ENCODE measurements at regions not wholly inside any gene's neighbourhood (a gene's known extent, or its start where the extent isn't known, plus 50 kb on each side); places are given as distances from the start of the nearest gene placed in this dataset.

DNA sequence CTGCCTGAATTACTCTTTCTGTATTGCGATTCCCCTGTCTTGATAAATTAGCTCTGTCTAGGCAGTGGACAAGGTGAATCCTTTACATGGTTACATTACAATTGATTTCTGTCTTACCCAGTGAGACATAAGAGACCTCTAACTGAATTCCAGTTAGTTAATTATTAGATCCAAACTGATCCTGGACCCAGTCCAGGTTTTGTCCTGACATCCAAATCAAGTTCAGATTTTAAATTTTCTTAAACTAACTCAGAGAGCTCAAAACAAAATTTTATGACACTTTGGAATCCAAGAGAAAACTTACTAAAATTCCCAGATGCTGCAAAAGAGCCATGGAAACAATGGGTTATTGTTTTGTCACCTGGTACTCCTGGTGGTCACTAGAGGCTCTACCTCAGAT is 2166.6 kb downstream of the TP53TG3F start:
- TF ChIP-seq, protein P1, sequence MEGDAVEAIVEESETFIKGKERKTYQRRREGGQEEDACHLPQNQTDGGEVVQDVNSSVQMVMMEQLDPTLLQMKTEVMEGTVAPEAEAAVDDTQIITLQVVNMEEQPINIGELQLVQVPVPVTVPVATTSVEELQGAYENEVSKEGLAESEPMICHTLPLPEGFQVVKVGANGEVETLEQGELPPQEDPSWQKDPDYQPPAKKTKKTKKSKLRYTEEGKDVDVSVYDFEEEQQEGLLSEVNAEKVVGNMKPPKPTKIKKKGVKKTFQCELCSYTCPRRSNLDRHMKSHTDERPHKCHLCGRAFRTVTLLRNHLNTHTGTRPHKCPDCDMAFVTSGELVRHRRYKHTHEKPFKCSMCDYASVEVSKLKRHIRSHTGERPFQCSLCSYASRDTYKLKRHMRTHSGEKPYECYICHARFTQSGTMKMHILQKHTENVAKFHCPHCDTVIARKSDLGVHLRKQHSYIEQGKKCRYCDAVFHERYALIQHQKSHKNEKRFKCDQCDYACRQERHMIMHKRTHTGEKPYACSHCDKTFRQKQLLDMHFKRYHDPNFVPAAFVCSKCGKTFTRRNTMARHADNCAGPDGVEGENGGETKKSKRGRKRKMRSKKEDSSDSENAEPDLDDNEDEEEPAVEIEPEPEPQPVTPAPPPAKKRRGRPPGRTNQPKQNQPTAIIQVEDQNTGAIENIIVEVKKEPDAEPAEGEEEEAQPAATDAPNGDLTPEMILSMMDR (IDR thresholded peaks at IDR 0.05; ENCODE audit: low read depth, low read length, missing control alignments): no peak
- no peak for DNase-seq (ENCODE audit: low read depth)
- H3K4me3 ChIP-seq (ENCODE audit: low read depth, low read length): no peak overlapping the region

DNA sequence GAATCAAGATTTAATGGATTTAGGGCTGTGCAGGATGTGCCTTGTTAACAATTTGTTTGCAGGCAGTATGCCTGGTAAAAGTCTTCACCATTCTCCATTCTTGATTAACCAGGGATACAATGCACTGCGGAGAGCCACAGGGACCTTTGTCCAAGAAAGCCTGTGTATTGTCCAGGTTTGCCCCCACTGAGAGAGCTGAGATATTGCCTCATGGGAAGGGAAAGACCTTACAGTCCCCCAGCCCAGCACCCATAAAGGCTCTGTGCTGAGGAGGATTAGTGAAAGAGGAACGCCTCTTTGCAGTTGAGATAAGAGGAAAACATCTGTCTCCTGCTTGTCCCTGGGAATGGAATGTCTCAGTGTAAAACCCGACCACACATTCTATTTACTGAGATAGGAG is 2169.6 kb downstream of the TP53TG3F start:
- TF ChIP-seq, protein P1 (IDR thresholded peaks at IDR 0.05; ENCODE audit: low read depth, low read length, missing control alignments): no peak
- H3K4me3 ChIP-seq (ENCODE audit: low read depth, low read length): no peak overlapping the region
- no peak for DNase-seq (ENCODE audit: low read depth)

DNA sequence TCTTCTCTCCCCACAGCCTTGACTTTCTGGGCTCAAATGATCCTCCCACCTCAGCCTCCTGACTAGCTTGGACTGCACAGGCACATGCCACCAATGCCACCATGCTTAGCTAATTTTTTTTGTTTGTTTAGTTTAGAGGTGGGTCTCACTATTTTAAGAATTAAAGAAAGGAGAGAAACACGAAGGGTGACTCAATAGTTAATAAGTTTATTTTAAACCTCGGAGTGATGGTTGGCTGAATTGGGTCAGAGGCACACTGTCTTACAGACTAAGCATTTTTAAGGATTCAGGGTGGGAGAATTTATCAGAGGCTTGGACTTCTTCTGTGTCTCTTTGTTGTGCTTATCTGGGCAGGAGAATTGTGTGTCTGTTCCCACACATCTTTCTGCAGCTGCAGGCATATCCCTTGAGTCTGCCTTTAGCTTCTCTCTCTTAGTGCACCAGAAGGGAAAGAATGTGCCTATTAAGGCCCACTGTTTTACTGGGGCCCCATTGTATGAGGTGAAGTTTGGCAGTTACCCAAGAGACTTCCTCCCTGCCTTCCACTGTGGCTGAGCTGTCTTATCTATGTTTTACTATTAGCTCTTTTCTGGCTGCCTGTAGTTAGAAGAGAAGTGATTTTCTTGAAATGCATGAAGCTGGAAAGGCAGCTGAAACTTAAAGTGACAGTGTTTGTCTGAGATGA is 2172.0 kb downstream of the TP53TG3F start:
- H3K4me3 ChIP-seq (ENCODE audit: low read depth, low read length): no peak overlapping the region
- no peak for DNase-seq (ENCODE audit: low read depth)
- TF ChIP-seq, protein P1 (IDR thresholded peaks at IDR 0.05; ENCODE audit: low read depth, low read length, missing control alignments): no peak

DNA sequence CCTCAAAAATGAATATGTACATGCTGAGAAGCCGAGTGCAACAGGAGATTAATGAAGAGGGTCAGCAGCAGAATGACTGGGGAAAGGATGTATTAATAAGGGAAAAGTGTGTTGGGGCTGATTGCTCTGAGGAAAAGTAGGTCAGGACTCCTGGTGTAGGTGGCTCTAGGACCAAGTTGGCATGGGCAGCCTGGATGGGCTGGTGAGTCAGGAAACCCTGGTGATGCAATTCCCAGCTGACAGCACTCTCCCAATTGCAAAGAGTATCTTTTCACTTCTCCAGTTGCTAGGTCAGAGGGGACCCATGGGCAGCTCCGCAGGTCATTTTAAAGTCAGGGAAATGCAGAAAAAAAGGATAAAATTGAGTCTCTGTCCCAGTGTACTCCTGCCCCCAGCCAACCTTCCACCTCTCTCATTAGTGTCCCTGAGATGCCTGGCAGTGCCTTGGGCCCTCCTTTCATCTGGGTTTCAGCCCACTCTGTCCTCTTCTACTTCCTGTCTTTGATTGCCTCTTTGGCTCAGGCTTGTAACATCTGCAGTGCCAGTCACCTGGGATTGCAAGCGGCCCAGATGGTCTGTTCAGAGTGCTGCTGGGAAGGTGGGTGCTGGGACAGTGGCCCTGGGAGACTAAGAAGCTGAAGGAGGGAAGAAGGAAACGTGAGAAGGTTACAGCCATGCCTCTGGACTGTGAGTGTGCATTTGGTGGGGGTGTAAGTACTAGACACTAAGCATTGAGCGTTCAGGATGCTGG is 2177.2 kb downstream of the TP53TG3F start:
- no peak overlapping the region for H3K4me3 ChIP-seq (ENCODE audit: low read depth, low read length)
- TF ChIP-seq, protein P1 (IDR thresholded peaks at IDR 0.05; ENCODE audit: low read depth, low read length, missing control alignments): no peak
- DNase-seq (ENCODE audit: low read depth): no peak

DNA sequence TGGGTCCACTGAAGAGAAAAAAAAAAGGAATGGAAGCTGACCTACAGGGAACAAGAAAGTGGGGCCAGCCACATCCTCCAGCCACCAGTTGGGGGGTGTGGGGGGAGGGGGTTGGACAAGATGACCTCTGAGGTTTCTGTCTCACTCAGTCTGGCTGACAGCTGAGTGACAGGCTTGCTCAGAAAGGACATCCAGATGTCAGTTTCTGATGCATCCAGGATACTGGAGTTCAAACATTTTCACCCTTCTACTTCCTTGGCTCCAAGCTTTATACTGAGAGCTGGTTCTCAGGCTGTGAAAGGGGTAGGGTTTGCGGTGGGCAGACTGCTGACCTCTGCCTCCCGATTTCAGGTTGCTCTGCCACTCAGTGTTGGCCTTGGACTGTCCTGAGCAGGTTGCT is 2178.3 kb downstream of the TP53TG3F start:
- no peak overlapping the region for H3K4me3 ChIP-seq (ENCODE audit: low read depth, low read length)
- TF ChIP-seq, protein P1 (IDR thresholded peaks at IDR 0.05; ENCODE audit: low read depth, low read length, missing control alignments): no peak
- no peak for DNase-seq (ENCODE audit: low read depth)

DNA sequence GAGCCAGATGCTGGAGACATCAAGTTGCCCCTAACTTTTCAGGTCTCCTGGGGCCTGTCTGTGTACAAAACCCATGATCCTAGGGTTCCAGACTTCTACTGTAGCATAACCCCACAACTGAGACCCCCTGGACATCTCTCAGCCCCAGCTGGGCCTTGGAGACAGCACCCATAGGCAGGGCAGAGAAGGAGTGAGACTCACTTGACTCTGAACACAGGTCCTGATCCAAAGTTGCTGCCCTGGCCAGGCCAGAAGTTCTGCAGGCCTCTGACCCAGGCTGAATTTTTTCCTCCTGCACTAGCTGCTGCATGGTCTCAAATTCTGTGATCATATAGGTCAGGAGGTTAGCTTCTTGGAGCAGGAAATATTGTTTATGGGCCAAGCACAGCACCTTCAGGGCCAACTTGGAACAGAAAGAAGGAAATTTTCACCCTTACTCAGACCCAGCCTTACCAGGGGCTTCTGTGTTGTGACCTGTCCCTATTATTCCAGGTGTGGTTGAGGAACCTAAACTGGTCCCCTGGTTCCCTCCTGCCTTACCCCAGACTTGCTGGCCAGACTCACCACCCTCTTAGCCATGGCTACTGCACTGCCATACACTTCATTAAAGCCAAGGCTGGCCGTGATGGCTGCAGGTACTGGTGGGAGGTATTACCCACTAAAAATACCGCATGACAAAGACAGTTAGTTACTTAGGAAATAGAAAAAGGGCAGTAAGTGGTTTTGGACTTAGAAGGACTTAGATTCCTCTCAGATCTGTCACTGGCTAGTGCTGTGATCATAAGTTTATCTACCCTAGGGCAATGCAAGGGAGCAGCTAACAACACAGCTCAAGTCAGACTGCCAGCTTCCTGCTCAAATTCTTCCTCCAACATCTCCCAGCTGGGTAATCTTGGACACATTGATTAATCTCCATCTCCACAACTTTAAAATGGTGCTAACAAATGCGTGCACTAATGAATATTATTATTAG is 2180.1 kb downstream of the TP53TG3F start:
- DNase-seq (ENCODE audit: low read depth): no peak
- H3K4me3 ChIP-seq (ENCODE audit: low read depth, low read length): no peak overlapping the region
- TF ChIP-seq, protein P1 (IDR thresholded peaks at IDR 0.05; ENCODE audit: low read depth, low read length, missing control alignments): no peak

All from GM12864 (cell line).